ENCODE measurements at regions not wholly inside any gene's neighbourhood (a gene's known extent, or its start where the extent isn't known, plus 50 kb on each side); places are given as distances from the start of the nearest gene placed in this dataset.

- TF ChIP-seq, protein P1, sequence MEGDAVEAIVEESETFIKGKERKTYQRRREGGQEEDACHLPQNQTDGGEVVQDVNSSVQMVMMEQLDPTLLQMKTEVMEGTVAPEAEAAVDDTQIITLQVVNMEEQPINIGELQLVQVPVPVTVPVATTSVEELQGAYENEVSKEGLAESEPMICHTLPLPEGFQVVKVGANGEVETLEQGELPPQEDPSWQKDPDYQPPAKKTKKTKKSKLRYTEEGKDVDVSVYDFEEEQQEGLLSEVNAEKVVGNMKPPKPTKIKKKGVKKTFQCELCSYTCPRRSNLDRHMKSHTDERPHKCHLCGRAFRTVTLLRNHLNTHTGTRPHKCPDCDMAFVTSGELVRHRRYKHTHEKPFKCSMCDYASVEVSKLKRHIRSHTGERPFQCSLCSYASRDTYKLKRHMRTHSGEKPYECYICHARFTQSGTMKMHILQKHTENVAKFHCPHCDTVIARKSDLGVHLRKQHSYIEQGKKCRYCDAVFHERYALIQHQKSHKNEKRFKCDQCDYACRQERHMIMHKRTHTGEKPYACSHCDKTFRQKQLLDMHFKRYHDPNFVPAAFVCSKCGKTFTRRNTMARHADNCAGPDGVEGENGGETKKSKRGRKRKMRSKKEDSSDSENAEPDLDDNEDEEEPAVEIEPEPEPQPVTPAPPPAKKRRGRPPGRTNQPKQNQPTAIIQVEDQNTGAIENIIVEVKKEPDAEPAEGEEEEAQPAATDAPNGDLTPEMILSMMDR (IDR thresholded peaks at IDR 0.05) = no peak
- no peak for TF ChIP-seq POLR2A (IDR thresholded peaks at IDR 0.05)
Observed at GRCh38 chr14:55761651-55762050, 181.6 kb downstream of the KTN1 start.

Measured in thyroid gland (tissue), 4 donors.